ELF-1 (cell line): ENCODE measurements at regions not wholly inside any gene's neighbourhood (a gene's known extent, or its start where the extent isn't known, plus 50 kb on each side); places are given as distances from the start of the nearest gene placed in this dataset.
A peak's percentile ranks its signal among the peaks of the same experiment; 100 is the strongest.

Experiments
- DNase-seq: peaks from one replicate; pipeline ENCODE4 v3.0.0-alpha.2; 2016; ENCODE audit warnings: low read depth, low spot score

GRCh38 chr13:62337109-62337880 lies 921.6 kb upstream of the PCDH20 start:
- no peak for DNase-seq

GRCh38 chr13:62336507-62336906 lies 920.9 kb upstream of the PCDH20 start:
- no peak for DNase-seq

GRCh38 chr13:62333466-62333865 lies 917.8 kb upstream of the PCDH20 start:
- DNase-seq, result no peak

GRCh38 chr13:62331384-62331783 lies 915.7 kb upstream of the PCDH20 start:
- no peak for DNase-seq

GRCh38 chr13:62327367-62327766 lies 911.7 kb upstream of the PCDH20 start:
- DNase-seq, result no peak

- DNase-seq, result no peak
Observed at GRCh38 chr13:62324842-62325241, 909.2 kb upstream of the PCDH20 start.

- DNase-seq, result no peak
Observed at GRCh38 chr13:62321895-62322294, 906.2 kb upstream of the PCDH20 start.

- no peak for DNase-seq
Observed at GRCh38 chr13:62321139-62321538, 905.5 kb upstream of the PCDH20 start.

- DNase-seq, result no peak
Observed at GRCh38 chr13:62320129-62321108, 904.8 kb upstream of the PCDH20 start.

- DNase-seq, result peak; percentile 21
Observed at GRCh38 chr13:62309904-62310303, 894.3 kb upstream of the PCDH20 start.

GRCh38 chr13:62305756-62306155 lies 890.1 kb upstream of the PCDH20 start:
- DNase-seq, result no peak

- no peak for DNase-seq
Observed at GRCh38 chr13:62302341-62302740, 886.7 kb upstream of the PCDH20 start.

GRCh38 chr13:62299988-62300387 lies 884.3 kb upstream of the PCDH20 start:
- no peak for DNase-seq

GRCh38 chr13:62296812-62297211 lies 881.2 kb upstream of the PCDH20 start:
- no peak for DNase-seq

GRCh38 chr13:62294244-62294643 lies 878.6 kb upstream of the PCDH20 start:
- no peak for DNase-seq

- no peak for DNase-seq
Observed at GRCh38 chr13:62292714-62293480, 877.2 kb upstream of the PCDH20 start.

- no peak for DNase-seq
Observed at GRCh38 chr13:62290542-62290941, 874.9 kb upstream of the PCDH20 start.

- no peak for DNase-seq
Observed at GRCh38 chr13:62287764-62288163, 872.1 kb upstream of the PCDH20 start.

GRCh38 chr13:62280590-62280989 lies 864.9 kb upstream of the PCDH20 start:
- DNase-seq, result no peak

- DNase-seq, result no peak
Observed at GRCh38 chr13:62278271-62278670, 862.6 kb upstream of the PCDH20 start.

- no peak for DNase-seq
Observed at GRCh38 chr13:62251734-62252133, 836.1 kb upstream of the PCDH20 start.
